Activated CD4-positive, alpha-beta T cell treated with anti-CD3 and anti-CD28 coated beads, Interleukin-2, amount 50 U/mL, for 1 hour (primary cell): ENCODE measurements at regions not wholly inside any gene's neighbourhood (a gene's known extent, or its start where the extent isn't known, plus 50 kb on each side); places are given as distances from the start of the nearest gene placed in this dataset.
"Not testable (repeated sequence)": the region's sequence is repeated elsewhere in the genome, so short reads cannot be mapped to it uniquely, and the experiment has no call there.

Experiments
- DNase-seq: peaks from one replicate; pipeline ENCODE4 v3.0.0-alpha.2; 2020

DNA sequence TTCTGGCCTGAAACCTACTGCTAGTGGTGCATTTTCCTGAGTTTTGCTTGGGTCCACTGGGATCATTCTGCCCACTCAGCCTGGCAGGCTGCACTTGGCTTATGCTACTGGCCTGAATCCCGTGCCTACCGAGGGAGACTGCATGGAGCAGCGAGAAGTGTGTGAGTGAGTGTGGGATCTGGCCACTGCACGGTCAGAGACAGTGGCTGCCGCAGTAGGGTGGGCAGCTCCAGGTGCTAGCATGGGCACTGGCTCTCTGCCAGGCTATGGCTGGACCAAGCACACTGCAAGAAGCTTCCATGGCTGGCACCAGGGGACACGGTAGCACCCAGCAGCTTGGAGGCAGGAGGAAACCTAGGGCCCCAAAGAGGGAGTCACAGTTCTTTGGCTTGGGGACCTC lies 1058.7 kb upstream of the ACO1 start:
- no peak for DNase-seq

DNA sequence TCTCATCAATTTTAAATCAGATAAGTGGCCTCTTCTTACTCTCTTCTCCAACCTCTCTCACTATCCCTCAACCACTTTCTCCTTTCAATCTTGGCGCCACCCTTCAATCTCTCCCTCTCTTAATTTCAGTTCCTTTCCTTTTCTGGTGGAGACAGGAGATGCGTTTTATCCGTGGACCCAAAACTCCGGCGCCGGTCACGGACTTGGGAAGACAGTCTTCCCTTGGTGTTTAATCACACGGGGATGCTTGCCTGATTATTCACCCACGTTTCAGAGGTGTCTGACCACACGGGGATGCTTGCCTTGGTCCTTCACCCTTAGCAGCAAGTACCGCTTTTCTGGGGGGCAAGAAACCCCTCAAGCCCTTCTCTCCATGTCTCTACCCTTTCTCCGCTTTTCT lies 1057.6 kb upstream of the ACO1 start:
- not testable (repeated sequence) for DNase-seq

DNA sequence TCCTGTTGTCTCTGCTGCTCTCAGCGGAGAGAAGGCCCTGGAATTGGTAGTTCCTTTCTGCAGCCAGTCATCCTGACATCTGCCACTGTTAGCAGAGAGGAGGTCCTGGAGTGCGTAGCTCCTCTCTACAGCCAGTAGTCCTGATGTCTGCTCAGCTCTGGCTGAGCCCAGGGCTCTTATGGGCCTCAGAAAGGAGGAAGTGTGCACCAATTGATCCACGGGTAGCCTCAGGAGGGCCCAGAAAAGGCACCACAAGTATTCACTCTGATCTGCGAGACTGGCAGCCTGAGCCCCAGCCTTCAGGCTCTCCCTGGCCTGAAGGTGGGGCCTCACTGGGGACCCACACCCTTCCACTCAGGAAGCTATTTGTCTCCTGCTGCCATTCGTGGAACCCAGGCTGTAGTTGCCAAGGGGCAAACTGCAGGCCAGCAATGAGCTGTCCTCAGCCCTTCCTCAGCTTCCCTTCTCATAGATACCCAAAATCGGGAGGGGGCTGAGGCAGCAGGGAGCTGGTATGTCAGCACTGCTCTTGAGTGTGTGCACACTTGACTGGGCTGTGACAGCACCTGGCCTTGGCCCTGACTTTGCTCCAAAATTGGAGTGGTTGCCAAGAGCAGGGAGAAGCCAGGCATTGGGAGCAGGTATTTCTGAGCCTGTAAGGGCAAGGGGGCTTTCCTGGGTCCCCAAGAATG lies 1049.5 kb upstream of the ACO1 start:
- no peak for DNase-seq

DNA sequence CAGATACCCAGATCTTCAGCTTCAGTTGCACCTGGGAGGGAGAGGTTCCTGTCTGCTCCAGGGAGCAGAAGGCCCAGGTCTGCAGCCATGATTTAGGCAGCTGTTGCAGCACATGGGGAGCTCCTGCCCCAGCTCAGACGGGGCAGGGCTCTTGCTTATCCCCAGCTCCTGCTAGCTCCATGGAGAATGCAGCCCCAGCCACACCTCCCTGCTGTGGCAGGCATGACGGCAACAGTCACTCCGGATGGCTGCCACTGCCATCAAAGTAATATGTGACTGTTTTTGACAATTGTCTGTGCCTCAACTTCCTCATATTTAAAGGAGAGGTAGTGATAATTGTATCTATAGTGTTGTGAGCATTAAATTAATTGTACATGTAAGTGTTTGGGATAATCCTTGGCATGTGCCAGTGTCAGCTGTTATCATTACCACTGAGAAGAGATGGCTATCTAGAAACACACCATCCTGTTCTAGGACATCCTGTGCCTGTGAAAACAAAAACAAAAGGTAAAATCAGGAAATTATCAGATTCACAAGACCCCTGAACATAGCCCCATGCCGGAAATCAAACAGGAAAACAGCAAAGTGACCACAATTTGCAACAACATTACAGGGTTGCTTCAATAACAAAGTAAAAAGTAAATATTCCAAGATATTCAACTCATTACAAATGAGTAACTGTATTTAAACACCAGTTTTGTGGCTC lies 1048.8 kb upstream of the ACO1 start:
- DNase-seq: no peak

DNA sequence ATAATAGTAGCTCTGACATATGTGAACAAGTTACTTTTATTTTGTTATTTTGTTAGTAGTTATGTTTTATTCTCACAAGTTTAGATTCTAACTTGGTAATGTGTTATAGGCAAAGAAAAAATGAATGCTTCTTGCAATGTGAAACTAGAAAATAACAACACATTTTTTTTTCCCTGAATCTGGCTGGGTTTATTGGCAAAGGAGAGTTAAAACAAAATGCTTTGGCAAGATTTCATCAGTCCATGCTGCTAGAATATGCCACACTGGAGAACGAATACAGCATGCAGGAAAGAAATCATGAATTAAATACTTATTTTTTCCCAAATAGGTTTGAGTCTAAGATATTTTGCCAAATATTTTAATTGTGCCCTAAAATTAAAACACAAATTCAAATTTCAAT lies 1048.1 kb upstream of the ACO1 start:
- no peak for DNase-seq

DNA sequence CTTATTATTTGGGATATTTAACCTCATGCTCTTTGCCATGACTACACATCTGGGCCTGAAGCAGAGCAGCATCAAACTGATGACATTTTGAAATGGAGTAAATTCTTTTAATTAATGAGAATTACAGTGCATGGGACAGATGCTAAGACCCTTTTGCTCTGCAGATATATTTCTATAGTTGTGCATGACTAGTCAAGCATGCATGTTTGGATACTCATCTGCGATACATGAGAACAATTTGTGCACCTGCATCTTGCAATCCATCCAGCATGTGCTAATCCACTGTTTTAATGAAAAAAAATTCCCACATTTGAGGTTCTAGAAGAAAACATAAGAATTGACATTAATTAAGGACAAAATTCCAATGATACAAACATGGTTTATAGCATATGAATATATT lies 1047.6 kb upstream of the ACO1 start:
- DNase-seq: no peak

DNA sequence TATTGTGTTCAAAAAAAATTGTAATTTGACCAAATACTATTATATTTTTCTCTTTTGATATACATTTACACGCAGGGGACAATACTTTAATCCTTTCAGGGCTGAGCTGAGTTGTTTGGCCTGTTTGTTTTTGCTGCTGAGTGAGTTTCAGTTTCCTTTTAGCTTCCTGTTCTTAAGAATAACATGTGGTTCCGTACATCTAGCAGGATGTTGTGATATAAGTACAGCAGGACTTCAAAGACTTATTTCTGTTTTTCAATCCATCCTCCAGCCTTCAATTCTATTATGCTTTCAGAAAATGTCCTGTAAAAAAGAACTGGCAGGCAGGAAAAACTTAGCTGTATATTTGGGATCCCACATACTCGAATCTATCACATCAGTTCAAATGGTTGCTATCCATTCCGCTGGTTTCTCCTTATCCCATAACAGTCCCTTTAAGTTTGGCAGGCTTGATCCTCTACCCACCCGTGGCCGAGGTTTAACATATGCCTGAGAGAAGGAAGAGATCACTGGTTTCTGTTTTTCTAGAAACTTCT lies 1037.3 kb upstream of the ACO1 start:
- DNase-seq: no peak

DNA sequence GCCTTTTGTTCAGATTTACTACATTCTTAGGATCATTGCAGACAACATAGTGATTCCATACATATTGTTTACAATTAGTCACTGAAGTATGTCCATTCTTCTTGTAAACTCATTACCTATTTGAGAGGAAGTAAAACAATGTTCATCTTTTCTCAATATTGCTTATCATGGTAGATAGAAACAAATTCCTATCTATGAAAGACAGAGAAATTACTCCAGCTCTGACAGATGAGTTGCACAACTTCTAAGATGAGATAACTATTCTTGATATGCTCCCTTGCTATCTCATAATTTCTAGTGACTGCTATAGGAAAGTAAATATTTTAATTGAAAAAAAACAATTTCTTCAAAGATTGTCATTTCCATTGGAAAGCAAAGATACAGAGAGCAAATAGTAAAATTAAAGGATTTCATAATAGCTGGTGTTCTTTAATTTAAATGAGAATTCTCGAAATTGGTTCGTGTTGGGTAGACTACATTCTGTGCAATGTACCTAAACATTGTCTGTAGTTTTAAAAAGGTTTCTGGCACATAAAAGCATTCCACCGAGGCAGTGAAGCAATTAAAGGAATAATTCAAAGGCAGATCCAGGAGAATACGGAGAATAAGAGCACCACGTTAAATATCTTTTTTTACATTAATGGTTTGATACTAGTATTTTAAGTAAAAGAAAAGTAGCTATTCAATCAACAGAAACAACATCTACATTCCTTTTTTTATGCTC lies 1029.1 kb upstream of the ACO1 start:
- no peak for DNase-seq

DNA sequence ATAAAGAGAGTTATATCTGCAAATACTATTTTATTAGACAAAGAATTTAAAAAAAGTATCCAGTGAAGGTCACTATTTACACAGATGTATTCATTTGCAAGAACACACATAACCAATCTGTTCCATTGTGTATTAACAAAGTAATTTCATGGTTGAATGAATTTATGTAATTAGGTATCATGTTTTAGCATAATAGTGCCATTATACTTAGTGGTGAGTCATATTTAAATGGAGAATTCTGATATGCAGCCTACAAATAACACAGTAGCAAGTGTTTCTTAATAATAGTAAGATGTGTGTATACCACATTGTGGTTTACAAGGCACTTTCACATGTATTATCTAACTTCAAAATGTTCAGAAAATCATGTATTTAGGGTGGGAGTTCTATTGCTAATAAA lies 1028.5 kb upstream of the ACO1 start:
- DNase-seq: no peak

DNA sequence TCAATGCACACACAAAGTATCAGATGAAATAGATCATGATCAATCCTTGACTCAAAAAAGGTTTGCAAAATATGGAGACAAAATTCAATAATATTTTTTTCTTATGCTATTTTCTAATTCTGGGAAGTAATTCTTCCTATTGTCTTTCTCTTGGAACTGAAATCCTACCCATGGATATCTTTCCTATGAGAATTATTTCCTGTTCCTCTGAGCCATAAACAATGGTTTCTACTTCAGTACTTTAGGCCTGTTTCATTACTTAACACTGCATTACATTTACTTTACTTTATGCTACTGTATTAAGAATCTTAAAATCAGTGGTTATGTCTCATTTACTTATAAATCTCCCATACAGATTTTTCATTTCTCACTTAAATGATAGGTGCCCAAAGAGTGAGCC lies 1025.4 kb upstream of the ACO1 start:
- DNase-seq: no peak

DNA sequence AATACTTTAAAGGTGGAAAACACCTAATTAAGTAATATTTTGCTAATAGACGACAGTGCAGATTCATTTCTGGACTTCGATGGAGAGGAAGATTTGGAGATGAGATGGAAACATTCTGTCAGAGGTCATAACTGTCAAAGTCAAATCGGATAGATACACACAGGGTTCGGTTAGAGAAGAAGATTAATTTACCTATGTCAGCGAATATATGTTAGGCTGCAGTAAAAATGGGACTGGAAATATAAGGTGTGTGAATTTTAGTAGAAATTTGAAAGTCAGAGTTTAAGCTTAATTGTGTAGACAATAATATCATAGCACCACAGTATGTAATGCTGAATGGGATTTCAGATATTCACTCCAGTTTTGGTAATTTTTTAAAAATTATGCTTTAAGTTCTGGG lies 1020.3 kb upstream of the ACO1 start:
- DNase-seq: no peak

DNA sequence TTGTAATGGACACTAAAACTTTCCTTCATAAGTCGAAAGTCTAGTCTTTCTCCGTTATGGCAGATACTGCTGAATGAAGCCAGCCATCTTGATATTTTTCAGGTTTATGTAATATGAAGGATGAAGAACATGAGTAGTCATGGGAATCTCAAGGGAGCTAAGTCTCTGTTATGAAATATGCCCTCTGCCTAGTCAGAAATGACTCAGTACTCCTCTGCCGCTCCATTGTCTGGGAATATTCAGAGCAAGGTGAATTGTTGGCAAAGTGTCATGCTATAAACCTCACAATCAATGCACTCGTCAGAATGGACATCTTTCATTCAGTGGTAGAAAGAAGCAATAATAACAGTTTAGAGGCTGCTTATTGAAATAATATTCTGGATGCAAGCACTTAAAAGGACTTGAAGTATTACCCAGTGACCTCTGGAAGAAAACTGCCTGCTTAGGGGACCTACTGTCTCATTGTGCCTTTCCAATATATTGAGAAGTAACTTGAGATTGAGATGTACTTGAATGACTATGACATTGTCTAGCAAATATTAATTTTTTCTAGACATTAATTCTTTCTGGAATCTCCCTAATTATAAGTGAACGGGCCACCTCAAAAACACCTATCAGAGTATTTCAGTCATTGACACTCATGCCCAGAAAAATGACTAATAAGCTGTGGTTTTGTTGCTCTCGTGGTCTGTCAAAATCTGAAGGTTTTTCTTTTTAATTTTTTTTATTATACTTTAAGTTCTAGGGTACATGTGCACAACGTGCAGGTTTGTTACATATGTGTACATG lies 1011.5 kb upstream of the ACO1 start:
- no peak for DNase-seq

DNA sequence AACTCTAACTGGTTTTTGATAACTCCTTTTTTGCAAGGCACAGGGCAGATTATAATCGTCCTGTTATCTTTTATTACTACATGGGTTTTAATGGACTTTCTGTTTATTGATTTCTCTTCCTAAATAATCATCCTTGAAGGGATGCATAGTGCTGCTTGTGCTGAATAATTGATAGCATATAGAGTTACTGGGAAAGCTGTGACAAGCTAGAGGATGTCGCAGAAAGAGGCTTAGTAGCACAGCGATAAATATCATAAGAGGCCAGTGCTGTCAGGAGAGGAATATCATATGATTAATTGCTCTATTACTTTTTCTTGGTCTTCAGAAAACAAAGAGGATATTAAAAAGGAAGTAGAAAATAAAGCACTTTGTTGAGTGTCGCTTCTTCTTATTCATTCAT lies 1007.1 kb upstream of the ACO1 start:
- no peak for DNase-seq

DNA sequence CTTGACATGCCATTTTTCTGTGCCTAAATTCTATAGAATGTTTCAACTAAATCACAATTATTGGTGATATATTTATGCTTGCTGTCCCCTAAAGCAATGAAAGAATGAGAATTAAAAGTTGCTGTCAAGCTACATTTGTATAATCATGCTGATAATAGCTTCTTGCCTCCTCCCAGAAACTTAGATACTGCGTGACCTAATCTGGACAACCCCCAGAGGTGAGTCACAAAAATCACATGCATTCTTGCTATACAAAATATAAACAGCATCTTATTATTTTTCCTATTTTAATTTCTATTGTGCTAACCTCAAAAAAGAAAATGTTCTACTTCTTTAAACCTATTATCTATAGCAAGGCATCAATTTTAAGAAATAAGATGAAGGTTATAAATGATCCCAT lies 995.8 kb upstream of the ACO1 start:
- no peak for DNase-seq

DNA sequence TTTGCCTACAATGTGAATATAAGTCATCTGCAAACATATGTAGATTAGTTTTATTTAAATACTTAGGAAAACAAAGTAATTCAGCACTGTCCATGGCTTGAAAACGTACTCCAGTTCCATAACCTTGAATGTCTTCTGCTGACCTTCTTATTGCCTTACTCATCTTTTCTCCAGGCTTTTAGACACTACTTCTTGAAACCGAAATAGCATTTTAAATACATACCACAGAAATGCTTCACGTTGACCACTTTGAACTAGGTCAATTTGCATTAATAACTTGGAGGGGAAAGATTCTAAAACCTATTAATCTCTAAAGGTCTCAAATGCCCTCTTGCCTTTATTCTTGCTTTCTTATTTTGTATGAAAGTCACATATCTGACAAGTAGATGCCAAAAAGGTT lies 995.4 kb upstream of the ACO1 start:
- DNase-seq: no peak

DNA sequence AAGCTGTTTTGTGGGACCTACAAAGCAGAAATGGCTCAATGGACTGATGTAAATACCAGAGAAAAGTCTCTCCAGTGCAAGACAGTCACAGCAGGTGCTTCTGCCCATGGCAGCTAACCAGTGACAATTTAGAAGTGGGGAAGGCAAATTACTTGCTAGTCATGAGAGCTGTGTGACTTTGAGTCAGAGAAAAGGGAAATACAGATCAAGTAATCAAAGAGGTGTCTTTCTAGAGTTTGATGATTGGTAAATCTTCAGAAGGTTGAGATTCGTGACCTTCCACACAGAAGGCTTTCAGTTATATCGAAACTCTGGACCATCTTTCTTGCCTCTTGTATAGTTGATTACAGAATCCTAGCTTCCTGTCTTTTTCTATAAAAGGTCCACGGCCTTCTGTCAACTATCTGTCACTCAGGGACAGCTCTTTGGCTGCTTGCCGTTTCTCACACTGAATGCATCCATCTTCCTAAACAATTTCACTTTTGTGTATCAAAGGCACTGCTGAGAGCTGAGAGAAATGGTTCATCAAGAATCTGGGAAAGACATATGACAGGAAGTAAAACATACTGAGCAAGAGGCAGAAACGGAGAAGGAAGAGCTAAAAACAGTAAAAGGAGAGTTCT lies 993.9 kb upstream of the ACO1 start:
- DNase-seq: no peak

DNA sequence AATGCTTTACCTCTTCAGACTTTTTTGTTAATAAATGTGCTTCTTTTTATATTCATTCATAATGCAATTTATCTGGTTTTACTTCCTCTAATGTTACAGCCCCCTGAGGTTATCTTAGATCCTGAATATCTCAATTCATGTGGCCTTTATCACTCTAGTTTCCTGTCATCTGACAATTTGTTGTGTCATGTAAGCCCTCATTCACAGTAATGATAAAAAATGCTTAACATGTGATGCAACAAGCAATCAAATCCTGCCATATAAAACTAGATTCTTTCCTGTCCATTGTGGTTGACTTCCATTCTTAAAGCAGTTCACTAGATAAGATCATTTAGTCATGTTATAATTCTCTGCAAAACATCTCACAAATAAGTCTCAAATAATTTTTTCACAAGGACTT lies 991.2 kb upstream of the ACO1 start:
- DNase-seq: no peak

DNA sequence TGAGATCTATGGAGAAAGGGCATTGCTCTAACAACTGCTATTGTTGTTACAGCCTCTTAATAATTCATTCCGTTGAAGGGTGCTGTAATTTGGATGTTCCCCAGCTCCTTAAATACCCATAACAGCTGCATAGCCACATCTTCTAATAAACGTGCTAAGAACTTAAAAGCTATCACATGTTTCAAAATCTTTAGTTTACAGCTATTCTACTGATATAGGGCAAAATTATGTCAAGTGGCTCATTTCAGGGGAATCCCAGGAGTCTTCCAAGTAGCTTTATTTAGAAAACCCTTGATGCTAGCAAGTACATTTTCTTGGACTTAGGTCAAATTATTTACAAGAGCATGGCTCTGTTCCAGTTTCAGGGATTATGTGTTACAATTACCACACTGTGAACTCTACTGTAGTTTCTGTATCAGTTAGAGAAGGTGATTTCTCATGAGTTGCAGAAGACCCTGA lies 990.4 kb upstream of the ACO1 start:
- DNase-seq: no peak

DNA sequence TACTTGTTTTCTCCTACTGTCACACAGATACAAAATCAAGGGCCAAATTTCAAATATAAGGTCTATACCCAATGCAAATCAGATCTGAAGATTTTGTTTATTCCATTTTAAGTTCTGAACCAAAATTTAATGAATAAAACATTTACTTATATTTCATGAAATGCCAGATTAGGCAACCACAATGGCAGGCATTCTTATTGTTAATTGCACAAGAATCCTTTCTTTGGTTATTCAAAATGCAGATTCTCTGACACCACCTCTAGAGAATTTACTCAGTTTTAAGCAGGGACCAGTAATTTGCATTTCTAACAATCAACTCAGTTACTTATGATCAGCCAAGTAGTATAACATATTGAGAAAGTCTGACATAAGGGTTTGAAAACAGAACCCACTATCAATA lies 972.4 kb upstream of the ACO1 start:
- DNase-seq: no peak

DNA sequence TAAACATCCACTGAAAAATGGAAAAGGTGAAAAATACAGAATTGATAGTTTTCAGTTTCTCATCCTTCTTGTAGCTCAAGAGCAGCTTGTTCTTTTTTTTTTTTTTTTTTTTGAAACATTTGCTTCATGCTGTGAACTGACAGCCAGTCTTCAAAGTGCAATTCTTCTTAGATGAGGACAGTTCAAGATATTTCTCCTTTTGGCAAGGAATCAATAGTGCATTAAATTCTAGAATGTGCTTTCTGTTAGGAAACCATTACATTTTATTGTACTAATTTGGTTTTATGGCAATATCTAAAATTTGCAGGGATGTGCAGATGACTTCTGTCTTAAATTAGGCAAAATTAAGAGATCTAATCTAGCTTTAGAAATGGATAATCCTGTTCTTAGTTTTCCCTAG lies 969.3 kb upstream of the ACO1 start:
- no peak for DNase-seq

DNA sequence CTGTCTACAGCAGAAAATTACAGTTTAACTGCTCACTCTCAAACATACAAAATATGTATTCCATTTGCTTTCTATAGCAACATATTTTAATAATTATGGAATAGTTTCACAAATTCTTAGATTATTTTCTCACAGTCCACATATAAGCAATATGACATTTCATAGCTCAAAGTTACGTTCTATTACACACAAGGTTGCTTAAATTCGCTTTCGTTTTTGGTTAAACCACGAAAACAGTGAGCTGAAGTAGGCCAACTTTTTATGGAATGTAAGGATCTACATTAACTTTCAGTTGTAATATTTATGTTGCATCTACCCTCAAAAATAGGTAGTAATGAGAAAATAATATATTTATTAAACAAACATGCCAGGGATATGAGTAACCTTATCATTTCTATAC lies 966.0 kb upstream of the ACO1 start:
- no peak for DNase-seq

DNA sequence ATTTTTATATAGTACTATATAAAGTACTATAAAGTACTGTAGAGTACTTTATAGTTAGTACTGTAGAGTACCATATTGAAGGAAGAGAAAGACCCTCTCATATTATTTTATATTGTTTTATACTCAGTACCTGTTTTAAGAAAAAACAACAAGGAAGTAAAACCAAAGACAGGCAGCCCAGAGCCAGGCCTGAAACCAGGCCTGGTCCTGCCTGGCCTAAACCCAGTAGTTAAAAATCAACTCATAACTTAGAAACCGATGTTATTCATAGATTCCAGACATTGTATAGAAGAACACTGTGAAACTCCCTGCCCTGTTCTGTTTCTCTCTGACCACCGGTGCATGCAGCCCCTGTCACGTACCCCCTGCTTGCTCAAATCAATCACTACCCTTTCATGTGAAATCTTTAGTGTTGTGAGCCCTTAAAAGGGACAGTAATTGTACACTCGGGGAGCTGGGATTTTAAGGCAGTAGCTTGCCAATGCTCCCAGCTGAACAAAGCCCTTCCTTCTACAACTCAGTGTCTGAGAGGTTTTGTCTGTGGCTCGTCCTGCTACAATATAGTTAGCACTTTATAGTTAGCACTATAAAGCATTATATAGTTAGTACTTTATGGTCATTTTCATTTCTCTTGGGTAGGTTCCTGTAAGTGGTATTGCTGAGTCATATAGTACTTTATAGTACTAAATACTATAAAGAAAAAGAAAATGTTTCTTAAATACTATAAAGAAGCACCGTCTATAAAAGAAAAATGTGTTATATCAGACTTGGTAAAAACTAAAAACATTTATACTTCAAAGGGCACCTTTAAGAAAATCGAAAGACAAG lies 940.6 kb upstream of the ACO1 start:
- DNase-seq: not testable (repeated sequence)
